ENCODE measurements at regions not wholly inside any gene's neighbourhood (a gene's known extent, or its start where the extent isn't known, plus 50 kb on each side); places are given as distances from the start of the nearest gene placed in this dataset.
"Not testable (repeated sequence)": the region's sequence is repeated elsewhere in the genome, so short reads cannot be mapped to it uniquely, and the experiment has no call there.

DNA sequence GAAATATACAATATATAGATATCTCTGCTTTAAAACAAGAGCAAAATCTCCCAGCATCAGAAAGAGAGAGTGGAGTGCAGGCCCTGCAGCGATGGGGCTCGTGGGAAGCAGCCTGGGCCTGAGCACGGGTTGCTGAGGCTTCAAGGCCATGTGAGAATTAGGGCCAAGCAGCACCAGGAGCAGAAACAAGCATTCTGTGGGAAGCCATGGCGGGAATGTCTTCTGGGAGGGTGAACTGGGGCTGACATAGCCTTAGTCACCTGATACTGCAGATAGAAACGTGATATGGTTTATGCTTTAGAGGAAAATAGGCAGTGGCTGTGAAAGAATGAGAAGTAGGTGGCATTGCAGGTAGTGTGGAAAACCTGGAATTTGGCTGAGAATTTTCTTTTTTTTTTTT, 472.3 kb downstream of the IRS2 start:
- no peak for DNase-seq

DNA sequence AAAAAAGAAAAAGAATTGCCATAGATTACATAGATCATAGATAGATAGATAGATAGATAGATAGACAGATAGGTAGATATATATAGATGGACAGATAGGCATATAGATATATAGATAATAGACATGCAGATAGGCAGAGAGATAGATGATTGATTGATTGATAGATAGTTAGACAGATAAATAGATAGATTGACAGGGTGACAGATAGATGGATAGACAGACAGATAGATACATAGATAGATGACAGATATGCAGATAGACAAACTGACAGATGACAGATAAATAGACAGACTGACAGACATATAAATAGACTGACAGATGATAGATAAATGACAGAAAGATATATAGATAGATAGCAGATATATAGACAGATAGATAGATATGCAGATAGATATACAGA, 474.0 kb downstream of the IRS2 start:
- DNase-seq, result no peak

DNA sequence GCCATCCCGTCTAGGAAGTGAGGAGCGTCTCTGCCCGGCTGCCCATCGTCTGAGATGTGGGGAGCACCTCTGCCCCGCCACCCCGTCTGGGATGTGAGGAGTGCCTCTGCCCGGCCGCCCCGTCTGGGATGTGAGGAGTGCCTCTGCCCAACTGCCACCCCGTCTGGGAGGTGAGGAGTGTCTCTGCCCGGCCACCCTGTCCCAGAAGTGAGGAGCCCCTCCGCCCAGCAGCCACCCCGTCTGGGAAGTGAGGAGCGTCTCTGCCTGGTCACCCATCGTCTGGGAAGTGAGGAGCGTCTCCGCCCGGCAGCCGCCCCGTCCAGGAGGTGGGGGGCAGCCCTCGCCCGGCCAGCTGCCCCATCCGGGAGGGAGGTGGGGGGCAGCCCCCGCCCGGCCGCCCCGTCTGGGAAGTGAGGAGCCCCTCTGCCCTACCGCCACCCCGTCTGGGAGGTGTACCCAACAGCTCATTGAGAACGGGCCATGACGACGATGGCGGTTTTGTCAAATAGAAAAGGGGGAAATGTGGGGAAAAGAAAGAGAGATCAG, 474.9 kb downstream of the IRS2 start:
- DNase-seq, result not testable (repeated sequence)

DNA sequence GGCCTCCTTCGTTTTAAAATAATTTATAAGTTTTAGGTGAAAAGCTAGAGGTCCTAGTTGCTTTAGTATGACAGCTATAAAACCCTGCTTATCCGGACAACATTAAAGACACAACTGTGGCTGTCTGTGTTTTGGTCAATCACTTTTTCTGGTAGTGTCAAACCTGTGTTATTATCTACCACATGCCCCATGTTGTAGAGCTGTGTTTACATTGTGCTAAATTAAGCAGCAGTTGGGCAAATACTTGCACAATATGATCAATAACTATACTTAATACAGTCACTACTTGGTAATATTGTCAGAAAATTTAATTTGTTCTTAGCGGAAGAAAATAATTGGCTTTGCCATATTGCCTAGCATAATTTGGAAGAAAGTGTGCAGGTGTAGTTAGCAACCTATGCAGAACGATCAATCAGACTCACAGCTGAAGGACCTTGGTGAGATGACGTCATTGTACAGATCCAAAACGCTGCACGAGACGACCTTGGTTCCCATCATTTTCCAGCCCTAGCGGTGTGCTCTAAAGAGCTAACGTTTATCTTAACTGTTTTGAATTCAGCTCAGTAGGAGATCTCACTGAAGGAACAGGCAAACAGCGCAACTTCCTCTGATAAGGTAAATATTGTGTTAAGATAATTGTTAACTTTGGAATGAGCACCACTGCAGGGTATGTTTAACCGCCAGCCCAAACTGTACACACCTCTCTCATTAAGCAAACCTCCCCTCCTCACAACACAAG, 476.6 kb downstream of the IRS2 start:
- no peak for DNase-seq

DNA sequence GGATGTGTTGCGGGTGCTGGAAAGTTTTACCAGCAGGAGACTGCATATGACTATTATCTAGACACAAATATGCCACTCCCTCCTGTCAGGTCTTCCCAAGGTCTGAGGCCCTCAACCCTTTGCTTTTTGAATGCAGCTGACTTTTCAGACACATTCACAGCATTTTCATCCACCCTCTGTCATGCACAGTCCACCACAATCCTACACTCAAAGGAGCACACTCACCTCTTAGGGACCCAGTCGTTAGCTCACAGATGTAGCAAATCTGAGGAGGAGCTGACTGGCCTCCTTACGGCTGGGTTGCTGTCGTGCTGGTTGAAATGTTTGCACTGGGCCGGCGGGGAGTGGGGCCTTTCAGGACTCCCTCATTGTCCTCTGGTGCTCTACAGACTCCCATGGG, 479.4 kb downstream of the IRS2 start:
- DNase-seq, result no peak

DNA sequence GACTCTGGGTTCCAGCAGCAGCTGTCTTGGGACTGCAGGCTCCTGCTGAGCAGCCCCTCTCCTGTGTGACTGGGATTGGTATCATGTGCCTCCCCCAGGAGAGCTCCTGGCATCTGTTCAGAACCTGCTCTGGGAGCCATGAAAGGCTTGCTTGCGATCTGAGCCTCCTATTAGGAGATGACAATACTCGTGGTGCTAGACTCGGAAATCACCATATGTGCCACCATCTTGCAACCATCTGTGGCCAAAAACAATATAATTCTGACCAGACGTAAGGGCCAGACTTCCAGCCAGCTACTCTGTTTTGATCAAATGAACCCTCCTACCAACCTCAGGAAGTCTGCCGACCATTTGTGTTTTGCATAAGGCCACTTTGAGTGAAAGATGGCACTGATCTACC, 484.7 kb downstream of the IRS2 start:
- no peak for DNase-seq

DNA sequence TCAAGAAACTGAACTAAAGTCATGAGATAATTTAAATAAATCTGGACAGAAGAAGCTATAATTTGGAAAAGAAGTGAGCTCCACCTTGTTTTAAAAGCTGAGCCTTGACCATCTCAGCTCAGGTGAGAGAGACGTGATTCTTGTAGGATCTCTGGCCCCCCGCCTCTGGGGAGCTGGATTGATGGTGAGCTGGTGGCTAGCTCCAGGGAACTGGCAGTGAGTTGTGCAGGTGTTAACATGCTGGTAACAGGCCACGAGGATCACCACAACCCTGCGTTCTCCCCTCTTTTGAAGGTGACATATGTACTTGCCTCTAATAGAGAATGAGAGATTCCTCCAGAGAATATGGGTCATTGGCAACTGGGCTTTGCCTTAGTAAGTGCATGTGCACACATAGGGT, 485.1 kb downstream of the IRS2 start:
- no peak for DNase-seq

DNA sequence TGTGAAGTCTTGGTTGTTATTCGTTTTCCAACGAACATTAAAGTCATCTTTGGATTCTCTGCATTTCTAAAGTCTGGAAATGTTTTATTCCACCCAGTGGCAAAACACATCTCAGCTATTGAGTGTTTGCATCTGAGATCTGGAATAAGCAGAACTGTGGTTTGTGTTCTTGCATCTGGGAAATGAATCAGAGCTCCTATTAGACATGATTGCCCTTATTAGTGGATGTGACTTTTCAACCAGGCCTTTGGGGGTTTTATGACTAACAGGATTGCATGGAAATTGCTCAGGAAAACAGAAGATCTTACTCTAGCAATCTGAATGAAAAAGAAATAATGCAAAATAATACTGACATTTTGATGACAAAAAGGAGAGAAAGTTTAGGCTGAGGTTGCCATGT, 488.8 kb downstream of the IRS2 start:
- no peak for DNase-seq

DNA sequence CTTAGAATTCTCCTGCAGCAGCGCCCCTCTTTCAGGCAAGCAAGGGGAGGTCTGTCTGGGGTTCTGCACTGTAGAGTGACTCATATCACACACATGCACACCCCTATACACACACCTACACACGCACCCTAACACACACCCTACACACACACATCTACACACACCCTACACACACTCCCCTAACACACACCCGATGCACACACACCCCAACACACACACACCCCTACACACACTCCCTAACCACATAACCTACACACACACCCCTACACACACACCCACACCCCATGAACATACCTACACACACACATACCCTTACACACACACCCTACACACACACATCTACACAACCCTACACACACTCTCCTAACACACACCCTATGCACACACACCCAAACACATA, 493.2 kb downstream of the IRS2 start:
- no peak for DNase-seq

DNA sequence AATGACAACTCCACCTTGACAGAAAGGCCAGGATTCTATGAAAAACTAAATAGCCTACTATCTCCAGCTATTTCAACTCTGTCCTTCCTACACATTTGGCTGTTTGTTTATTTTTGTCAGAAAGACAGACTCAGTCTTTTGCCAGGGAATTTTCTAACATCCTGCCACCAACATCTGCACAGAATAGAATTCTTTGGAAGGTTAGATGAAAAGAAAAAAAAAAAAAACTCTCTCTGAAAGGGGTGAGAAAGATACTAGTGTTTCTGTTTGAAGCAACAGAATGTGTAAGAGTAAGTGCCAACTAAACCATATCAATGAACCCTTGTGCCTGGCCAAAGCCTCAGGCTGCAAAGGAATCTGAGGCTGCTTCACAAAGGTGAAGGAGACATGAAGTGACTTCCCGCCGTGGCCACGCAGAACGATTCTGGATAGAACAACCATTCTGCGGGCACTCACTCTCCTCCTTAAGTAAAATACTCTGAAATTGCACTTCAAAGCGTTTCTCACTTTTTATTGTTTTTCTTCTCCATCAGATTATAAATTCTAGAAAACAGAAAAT, 498.2 kb downstream of the IRS2 start:
- DNase-seq, result no peak

DNA sequence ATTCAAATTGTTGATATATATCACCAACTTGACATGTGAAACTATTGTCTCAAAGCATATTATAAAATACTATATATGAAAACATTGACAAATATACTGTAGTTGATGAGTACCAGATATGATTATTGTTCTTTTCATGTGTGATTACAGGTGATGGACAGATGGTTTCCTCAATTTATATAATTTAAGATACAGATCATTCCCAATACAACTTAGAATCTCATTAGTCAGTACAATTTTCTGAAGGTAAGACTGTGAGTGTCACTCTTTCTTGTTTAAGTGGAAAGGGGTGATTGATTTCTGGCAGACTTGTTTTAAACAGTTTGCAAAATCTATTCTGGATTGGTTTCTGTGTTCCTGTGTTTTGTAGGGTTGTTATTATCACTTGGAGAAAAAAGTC, 498.8 kb downstream of the IRS2 start:
- no peak for DNase-seq

DNA sequence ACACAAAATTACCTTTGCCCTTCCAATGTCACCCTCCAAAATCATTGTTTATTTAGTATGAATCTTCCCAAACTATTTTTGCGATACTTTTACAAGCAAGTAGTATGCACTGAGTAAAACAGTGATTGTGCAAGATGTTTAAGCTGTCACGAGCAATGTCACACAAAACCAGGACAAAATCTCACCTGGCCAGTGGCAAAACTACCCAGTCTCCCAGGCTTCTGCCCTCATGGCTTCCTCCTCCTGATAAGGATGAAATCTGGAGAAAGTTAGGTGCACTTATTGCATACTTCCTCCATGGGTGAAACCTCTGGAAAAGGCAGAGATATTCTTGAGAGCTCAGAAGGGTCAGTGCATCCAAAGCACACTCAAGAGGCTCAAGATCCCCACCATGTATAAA, 500.8 kb downstream of the IRS2 start:
- DNase-seq, result no peak

DNA sequence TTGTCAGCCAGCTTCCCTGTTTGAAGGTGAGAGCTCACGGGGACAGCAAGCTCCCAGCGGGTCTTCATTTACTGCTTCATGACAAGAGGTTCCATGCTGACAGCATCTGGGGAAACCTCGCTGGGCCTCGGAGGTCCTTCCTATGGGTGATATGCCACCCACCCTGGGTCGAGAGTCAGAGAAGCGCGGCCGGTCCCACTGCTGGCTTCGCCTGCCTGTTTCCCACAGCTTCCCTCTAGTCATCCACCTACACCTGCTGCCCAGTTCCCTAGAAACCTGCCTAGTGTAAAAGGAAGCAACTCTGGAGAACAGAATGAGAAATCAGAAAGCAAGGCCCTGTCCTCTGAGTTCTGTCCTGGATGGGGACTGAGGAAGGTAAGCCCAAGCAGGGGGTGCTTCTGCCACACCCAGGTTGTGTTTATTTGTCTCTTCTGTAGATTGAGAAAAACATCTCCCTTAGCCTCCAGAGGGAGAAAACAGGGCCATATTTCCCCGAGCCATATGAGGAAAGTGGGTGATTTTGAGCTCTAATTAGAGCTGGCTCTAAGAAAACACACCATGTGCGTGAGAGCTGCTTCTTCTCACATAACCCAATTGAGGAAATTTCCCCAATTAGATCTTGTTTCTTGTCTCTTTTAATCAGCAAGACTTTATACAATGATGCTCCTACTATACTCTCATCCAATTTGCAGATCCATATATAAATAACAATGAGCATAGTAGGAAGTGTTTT, 504.3 kb downstream of the IRS2 start:
- DNase-seq, result no peak

DNA sequence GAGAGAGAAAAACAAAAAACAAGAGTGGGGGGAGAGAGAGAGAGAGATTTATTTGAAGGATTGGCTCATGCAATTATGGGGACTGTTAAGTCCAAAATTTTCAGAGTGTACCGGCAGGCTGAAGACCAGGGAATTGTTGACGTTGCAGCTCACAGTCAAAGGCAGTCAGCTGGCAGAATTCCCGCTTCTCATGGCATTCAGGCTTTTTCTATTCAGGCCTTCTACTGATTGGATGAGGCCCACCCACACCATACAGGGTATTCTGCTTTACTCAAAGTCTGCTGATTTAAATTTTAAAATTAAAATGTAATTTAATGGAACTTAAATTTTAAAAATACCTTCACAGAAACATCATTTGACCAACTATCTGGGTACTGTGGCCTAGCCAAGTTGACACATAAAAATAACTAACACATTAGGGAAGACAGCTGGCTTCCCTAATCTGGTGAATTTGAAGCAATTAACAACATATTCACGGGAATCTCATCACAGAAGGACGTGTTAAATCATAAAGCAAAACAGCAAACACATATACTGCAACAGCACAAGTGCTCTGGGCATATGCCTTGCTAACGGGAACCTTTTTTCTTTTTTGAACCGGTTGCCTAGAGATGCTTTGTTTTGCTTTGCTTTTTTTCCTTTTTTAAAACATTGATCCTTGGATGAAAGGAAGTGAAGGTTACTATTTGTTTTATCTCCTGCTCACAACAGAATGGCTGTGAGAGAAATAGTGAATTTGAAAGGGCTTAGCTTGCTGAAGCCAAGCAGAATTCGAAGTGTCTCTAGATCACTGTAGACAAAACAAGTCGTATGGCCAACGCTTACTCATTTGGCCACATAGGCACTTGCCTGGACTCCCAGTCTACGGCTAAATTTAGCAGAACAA, 505.1 kb downstream of the IRS2 start:
- DNase-seq, result no peak

DNA sequence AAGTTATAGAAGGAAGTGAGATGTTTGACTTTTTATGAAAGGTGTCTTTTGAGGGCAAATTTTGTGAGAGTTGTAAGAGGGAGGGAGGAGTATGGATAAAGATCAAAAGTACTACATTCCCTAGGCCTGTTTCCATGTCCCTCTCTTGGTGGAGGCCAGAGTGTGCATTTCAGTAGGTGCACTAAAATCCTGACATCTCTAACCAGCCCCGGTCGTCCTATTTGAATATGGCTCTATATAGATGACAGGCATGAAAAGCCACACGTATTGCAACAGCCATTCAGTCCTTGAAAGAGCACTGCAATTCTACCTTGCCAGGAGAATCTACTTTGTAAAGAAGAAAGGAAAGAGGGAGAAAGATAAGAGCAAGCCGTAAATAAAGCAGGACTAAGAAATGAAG, 510.1 kb downstream of the IRS2 start:
- no peak for DNase-seq

DNA sequence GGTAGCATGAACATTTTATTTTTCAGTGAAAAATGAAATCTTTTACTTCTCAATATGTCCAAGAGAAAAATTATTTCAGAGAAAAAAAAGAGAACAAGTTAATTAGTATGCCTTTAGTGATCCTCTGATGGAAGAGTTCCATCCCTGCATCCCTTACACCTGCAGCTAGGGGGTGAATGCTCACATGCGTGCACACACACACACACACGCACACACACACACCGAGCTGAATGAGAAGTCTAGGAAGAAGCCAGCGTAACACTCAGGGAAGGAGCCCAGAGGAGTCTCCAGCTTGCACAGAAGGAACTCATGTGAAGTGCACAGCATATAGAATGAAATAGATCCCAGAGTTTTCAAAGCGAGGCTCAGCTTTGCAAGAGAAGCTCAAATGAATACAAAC, 510.5 kb downstream of the IRS2 start:
- DNase-seq, result no peak

DNA sequence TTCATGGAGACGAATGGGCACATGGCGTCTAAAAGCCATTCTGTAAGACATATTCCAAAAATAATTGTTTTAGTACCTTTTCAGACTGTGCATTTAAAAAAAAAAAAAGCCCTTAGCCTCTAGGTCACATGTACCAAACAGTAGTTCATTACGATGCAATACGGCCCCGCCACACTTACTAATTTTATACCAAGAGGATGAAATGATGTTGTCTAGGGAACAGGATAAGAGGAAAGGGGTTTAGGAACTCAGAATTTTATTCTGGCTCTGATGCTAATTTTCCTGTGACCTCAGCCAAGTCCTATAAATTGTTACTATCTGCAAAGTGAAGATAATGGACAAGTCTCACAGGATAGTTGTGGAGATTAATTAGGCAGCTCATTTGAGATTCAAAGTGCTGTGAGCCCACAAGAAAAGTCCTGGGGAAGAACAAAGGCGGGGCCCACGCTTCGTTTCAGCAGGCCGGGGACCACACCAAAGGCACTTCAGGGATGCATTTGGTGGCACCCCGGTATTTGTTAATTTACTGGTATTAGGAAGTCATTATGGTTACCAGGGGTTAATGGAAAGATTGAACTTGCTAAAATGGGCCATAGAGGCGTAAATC, 511.1 kb downstream of the IRS2 start:
- DNase-seq, result no peak

DNA sequence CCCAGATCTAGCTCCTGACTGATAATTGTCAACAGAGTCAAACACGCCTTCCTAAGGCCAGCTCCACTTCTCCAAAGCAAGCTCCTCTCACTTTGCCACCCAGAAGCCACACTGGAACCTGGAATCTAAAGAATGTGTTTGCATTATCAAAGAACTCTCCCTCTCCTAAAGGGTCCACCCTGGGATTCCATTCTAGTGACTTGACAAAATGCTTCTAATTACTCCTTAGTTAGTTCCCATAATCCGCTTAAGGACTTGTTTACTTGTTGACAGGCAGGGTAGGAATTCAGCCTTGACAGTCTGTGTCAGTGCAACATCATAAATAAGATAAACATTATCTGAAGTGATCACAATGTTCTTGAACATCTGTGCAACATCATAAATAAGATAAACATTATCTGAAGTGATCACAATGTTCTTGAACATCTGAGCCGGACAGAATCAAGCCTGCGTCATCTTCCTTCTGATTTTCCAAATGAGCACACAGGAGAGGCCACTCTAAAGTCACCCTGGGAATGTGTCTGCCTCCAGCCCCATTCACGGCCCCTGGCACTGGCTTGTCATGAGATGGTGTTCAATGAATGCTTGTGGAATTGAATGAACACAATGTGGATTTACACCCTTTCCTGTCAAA, 512.1 kb downstream of the IRS2 start:
- no peak for DNase-seq

DNA sequence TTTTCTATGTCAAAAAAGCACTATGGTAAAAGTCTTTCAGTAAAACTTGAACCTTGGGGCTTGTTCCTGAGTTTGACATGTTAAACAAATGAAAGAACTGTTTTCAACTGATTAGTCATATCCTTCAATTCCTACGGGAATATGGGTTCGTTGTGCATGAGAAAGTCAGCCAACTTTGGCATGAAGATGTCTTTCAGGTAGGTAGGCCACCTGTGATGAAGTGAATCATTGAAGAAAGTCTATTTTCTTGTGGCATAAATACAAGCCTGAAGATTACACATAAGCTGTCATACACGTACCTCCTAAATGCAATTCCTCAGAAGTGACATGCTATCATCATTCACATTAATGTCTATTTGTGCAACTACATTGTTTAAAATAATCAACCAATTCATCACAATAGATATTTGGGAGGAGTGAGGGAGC, 513.0 kb downstream of the IRS2 start:
- no peak for DNase-seq

DNA sequence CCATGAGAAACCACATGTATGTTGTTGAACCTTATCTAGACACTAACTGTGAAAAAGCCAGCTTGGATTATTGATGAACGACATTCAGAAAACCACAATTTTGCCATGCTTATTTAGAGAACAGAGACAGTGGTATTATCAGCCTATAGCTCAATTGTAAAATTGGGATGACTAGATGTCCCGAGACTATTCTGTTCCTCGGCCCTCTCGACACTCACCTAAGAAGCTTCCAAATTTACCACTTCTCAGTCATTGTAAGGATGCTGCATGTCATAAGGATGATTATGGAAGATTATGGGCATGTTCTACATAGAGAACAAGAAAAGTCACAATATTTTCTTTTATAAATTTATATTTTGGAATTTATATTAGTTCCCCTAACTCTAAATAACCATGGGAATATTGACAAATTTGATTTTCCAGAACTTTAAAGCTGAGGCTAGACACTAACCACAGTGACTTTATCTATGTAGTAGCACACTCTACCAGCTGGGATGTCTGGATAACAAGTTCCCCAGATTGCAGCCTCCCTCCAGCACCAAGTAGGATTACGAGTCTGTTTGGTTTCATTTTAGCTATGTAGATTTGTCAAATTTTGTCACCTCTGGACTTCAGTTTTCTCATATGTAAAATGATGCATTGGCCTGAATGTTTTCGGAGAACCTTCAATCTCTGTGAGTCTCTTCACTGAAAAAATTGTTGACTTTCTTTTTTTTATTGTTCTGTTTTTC, 513.6 kb downstream of the IRS2 start:
- DNase-seq, result no peak

Measured in effector CD8-positive, alpha-beta T cell (primary cell).